NCI-H2227 (cell line): ENCODE measurements at regions not wholly inside any gene's neighbourhood (a gene's known extent, or its start where the extent isn't known, plus 50 kb on each side); places are given as distances from the start of the nearest gene placed in this dataset.

Experiments
- DNase-seq: peaks from one replicate; lab custom pipeline; 2025; ENCODE audit not compliant: unreplicated experiment; lab: John Stamatoyannopoulos, UW

- DNase-seq: no peak
These were observed 97.2 kb upstream of the IGSF21 start for GRCh38 chr1:18010408-18010807.

- no peak for DNase-seq
These were observed 96.7 kb upstream of the IGSF21 start for GRCh38 chr1:18010945-18011344.

- no peak for DNase-seq
These were observed 95.9 kb upstream of the IGSF21 start for GRCh38 chr1:18011703-18012102.

DNA sequence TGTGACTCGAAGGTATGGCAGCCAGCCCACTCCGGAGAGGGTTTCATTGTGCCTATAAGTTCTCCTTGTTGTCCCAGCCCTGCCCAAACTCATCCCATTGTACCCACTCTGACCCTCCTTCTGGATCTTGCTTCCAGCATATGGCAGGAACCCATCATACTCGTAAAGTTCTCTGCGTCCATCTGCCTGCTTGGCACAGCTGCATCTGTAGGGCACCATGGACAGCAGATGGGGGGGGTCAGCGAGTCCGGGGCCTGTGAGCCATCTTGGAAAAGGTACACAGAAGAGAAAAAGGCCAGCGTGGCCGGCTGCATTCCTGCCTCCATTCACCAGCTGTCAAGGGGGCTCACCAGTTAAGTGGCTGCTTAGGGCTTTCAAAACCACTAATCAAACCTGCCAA is 94.9 kb upstream of the IGSF21 start:
- DNase-seq: no peak

- no peak for DNase-seq
These were observed 94.4 kb upstream of the IGSF21 start for GRCh38 chr1:18013216-18013615.

DNA sequence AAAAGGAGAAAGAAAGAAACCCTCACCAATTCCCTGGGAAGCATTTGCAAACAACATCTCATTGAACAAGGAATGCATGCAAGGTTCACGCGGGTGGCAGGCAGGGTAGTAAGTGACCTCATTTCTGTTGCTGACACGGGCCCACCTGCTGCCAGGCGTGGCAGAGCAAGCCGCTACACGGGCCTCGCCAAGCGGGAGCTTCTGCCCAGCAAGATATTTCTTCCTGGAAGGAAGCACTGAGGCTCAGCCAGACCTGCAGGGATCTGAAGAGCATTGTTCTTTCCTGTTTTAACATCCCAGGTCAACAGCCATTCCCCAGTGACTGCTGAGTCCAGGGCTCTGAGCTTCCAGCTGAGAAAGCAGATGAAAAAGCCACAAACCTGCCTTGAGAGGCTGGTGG is 91.9 kb upstream of the IGSF21 start:
- DNase-seq: no peak

GRCh38 chr1:18018366-18018765 is 89.2 kb upstream of the IGSF21 start:
- DNase-seq: no peak

DNA sequence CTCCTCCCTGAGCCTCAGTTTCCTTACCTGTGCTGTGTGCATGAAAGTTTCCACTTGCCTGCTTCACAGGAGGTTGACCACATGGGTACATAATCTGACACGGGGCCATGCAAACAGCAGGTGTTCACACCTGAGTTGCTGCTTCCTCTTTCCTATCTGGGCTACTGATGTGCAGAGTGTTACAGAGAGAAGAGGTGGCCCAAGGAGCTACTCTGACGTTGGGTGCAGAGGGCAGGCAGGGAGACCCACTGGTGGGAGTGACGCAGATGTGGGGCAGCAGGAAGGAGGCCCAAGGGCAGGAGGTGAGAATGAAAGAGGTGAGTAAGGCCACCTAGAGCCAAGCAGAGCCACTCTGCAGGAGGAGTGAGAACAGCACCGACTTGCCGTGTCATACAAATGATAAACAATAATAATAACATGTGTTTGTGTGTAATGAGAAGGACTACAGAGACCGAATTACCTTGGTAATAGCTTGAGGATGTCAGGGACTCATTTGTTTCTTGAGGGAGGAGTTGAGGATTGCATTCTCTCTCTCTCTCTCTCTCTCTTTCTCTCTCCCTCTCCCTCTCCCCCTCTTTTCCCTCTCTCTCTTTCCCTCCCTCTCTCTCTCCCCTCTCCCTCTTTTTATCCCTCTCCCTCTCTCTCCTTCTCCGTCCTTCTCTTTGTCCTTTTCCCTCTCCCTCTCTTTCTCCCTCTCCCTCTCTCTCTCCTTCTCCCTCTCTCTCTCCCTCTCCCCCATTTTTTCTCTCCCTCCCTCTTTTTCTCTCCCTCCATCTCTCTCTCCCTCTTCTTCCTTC is 87.4 kb upstream of the IGSF21 start:
- DNase-seq: no peak

GRCh38 chr1:18021242-18021641 is 86.4 kb upstream of the IGSF21 start:
- DNase-seq: no peak

GRCh38 chr1:18032172-18032859 is 75.3 kb upstream of the IGSF21 start:
- DNase-seq: no peak

DNA sequence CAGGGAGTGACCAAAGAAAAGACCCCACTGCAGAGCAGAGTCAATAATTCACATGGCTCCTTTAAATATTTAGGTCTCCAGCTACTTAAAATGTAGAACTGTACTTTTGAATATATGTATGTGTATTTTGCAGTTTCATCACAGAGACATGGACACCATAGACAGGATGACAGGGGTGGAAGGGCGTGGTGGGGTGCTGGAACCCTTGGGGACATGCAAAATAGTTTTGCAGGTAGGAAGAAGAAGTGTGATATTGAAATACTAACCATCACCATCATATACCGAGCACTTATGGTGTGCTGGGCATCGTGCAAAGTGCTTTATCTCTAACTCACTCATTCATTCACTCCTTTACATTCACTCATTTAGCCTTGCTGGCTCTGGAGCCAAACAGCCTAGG is 72.5 kb upstream of the IGSF21 start:
- DNase-seq: no peak

DNA sequence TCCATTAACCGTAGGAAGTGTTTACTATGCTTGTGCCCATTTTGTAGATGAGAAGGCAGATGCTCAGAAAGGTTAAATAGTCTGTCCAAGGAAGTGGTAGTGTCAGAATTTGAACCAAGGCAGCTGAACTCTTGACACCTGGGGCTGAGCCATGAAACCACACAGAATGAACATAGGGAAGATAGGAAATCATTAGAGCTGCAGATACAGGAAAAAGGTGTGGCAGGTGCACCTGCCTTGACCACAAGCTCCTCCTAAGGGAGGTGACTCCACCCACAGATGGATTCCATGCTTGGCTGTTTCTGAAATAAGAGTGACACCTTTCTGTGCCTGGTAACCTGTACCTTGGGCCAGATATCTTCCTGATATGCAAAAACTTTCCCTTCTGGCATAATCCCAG is 69.9 kb upstream of the IGSF21 start:
- no peak for DNase-seq

DNA sequence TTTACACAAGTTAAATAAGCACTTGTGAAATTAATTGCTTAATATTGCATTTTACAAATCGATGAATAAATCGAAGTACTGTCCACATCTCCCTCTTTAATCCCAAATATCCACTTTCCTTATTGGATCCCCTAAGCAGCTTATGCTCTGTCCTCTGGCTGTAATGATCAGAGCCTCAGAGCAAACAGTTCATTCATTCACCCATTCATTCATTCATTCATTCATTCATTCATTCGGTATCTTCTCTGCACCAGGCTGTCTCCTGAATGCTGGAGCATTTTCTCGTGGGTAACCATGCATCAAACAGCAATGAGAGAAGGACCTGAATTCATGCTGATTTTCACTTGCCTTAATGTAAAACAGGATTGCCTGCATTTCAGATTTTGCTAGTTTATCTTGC is 69.5 kb upstream of the IGSF21 start:
- DNase-seq: no peak

DNA sequence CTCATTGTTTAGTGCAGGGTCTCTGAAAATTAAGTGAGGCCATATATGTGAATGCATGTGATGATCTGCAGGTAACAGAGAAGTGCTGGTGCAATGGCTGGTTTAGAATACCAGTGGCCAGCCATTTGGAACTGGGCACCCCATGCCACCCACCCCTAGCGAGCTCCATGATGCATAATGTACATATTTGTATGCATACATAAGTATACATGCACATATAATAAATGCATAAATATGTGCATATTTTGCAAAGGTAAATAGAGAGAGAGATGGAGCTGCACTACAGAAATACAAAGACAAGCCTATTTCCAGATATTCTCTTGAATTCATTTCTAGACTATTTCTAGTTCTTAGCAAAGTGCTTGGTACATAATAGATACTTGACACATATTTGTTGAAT is 68.5 kb upstream of the IGSF21 start:
- no peak for DNase-seq

- no peak for DNase-seq
These were observed 66.5 kb upstream of the IGSF21 start for GRCh38 chr1:18041102-18041501.

DNA sequence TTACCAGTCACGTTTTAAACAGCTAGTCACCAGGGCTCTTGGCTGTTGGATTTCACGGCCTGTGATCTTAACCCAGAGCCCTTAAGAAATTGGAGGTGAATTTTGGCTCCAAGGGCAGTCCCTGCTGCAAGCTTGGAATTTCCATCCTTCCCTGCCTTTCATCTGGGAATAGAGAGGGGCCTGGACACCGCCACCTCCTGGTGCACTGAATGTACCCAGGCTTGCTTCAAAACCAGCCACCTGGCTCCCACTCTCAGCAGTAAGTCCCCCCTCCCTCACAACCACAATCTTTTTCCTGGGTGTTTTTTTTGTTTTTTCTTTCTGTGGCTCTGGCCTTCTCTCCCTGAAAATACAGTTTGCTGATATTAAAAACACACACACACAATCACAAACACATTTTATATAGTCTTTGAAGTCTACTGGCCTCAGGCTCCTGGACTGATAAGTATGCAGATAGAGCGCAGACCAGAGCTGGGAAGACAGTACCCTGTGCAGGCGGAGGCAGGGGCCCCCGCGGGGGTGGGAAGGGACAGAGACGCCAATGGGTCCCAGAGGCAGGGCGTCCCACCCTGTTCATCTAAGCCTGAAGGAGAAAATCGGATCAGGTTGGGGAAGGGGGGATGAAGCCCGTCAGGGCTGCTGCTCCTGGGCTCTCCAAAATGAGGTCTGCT is 65.8 kb upstream of the IGSF21 start:
- no peak for DNase-seq

DNA sequence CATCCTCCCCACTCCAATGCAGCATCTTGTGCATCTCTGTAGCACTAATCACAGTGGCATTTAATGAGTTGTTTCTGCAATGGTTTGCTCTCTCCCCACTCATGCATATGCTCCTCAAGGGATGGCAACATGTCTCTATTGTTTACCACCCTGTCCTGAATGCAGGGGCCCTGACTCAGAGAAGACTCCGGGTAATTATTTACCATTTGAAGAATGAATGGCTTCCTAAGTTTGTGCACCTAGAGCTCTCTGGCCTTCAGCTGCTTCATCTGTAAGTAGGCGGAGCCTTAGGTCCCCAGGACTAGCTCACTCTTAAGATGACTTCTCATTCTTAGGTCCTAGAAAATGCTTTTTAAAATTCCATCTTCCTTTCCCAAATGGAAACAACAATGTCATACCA is 63.7 kb upstream of the IGSF21 start:
- no peak for DNase-seq

DNA sequence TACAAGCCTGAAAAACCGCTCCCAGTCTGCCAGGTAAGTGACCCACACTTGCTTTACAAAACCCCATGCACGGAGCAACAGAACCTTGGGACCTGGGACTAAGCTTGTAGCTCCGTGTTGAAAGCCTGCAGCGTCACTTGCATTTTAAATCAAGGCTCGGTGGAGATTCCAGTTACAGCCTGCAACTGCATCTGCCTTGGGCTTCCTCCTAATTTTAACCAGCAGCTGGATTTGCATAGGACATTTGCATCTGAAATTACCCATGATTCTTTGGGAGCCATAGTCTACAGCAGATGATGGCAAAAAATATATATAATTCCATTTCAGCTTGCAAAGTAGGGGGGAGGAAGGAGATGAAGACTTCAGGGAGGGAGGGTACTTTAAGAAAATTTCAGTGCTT is 62.4 kb upstream of the IGSF21 start:
- no peak for DNase-seq

DNA sequence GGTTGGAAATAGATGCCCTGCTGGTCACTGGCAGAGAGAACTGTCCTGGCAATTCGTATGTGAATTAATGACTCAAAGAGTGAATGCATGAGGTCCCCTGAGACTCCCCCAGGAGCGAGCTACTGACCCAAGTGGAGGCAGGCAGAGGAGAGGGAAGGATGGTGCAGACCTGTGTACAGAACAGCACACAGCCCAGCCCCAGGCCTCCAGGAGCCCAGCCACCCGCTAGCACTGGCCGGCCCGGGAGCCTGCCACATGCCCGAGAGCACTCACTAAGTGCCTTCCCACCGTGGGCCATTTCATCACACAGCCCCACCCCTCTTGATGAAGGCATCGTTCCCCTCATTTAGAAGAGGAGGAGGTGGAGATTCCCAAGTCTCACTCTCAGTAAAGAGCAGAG is 62.0 kb upstream of the IGSF21 start:
- no peak for DNase-seq

GRCh38 chr1:18047122-18047521 is 60.5 kb upstream of the IGSF21 start:
- no peak for DNase-seq

DNA sequence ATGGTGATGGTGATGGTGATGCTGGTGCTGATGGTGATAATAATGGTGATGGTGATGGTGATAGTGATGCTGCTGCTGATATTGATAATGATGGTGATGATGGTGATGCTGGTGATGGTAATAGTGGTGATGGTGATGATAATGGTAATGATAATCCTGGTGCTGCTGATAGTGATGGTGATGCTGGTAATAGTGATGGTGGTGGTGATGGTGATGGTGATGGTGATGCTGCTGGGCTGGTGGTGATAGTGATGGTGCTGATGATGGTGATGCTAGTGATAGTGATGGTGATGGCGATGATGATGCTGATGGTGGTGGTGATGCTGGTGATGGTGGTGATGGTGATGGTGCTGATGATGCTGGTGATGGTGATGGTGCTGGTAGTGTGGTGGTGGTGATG is 58.4 kb upstream of the IGSF21 start:
- DNase-seq: no peak

GRCh38 chr1:18052671-18053070 is 54.9 kb upstream of the IGSF21 start:
- DNase-seq: no peak
